ENCODE measurements at regions not wholly inside any gene's neighbourhood (a gene's known extent, or its start where the extent isn't known, plus 50 kb on each side); places are given as distances from the start of the nearest gene placed in this dataset.
"Not testable (repeated sequence)": the region's sequence is repeated elsewhere in the genome, so short reads cannot be mapped to it uniquely, and the experiment has no call there.

DNA sequence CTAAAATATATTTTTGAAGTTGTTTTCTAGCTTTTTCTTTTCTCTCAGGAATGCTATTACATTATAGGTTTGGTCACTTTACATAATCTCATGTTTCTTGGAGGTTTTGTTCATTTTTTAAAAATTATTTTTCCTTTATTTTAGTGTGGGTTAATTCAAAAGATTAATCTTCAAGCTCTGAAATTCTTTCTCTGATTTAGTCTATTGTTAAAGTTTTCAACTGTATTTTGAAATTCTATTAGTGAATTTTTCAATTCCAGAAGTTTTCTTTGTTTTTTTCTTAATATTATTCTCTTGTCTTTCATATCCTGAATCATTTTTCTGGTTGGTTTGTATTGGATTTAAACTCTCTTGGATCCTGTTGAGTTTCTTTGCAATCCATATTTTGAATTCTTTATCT, 80.4 kb downstream of the MSTN start:
- Mint-ChIP-seq H3K27ac (no peak overlapping the region), H3K9me3 (peaks cover 45 to 52% of the 10 kb centered on the region in 2 experiments), H3K4me1 (no peaks in the 10 kb centered on the region), H3K27me3 (ENCODE audit: low read depth) (no peaks in the 10 kb centered on the region), H3K36me3 (ENCODE audit: insufficient read depth in 1 of 3, low read depth in 3 of 3) (peaks cover 10 to 30% (median 16%) of the 10 kb centered on the region in 3 experiments), H3K4me3 (no peak overlapping the region)
- Histone ChIP-seq H2BK120ac (ENCODE audit: low read depth, low read length, poor library complexity, severe bottlenecking) (no peak overlapping the region), H3K79me1 (ENCODE audit: insufficient read depth, low read depth, low read length, poor library complexity, severe bottlenecking) (no peaks in the 10 kb centered on the region), H4K5ac (ENCODE audit: insufficient read length, low read depth, low read length) (no peak overlapping the region), H3K4me1 (ENCODE audit: insufficient read depth, low read length) (no peaks in the 10 kb centered on the region), H2AK5ac (ENCODE audit: insufficient read length, low read length) (no peak overlapping the region), H3K79me2 (ENCODE audit: insufficient read depth, low read length) (no peaks in the 10 kb centered on the region), H3K23me2 (ENCODE audit: insufficient read length, low read depth, low read length, poor library complexity, severe bottlenecking) (no peaks in the 10 kb centered on the region), H3T11ph (ENCODE audit: low read length) (no peak overlapping the region), H2AFZ (ENCODE audit: low read length) (no peak overlapping the region), H4K20me1 (ENCODE audit: control insufficient read depth, insufficient read depth, insufficient read length) (no peaks in the 10 kb centered on the region), H3K18ac (ENCODE audit: insufficient read length, low read depth, low read length) (no peak overlapping the region), H3K23ac (ENCODE audit: insufficient read length, low read depth, low read length) (no peak overlapping the region), H2BK15ac (ENCODE audit: low read depth, low read length) (no peak overlapping the region), H3K14ac (ENCODE audit: insufficient read depth, low read length) (no peak overlapping the region), H3K9me3 (ENCODE audit: control insufficient read depth, low read depth, low read length) (peaks cover 8% of the 10 kb centered on the region), H3K56ac (ENCODE audit: insufficient read length, low read depth, low read length) (no peak overlapping the region), H3K27me3 (ENCODE audit: insufficient read depth, low read length) (no peaks in the 10 kb centered on the region), H4K8ac (replicated peaks; ENCODE audit: insufficient read length, low read depth, low read length) (no peak overlapping the region), H2BK12ac (ENCODE audit: insufficient read length, low read depth, low read length) (no peak overlapping the region), H2BK5ac (ENCODE audit: insufficient read length, low read length) (no peak overlapping the region), H3K4me2 (ENCODE audit: insufficient read depth, insufficient read length, low read length) (no peak overlapping the region), H3K4ac (ENCODE audit: low read depth, low read length) (no peak overlapping the region), H3K9ac (ENCODE audit: extremely low read depth, insufficient read length, low read length) (no peak overlapping the region), H4K91ac (ENCODE audit: insufficient read length, low read depth, low read length) (no peak overlapping the region), H2BK20ac (ENCODE audit: low read depth, low read length, poor library complexity, severe bottlenecking) (no peak overlapping the region), H3K27ac (ENCODE audit: insufficient read length, low read depth, low read length) (no peak overlapping the region)
- no peak for DNase-seq
- no peak for TF ChIP-seq CTCF (conservative IDR thresholded peaks at IDR 0.05)

DNA sequence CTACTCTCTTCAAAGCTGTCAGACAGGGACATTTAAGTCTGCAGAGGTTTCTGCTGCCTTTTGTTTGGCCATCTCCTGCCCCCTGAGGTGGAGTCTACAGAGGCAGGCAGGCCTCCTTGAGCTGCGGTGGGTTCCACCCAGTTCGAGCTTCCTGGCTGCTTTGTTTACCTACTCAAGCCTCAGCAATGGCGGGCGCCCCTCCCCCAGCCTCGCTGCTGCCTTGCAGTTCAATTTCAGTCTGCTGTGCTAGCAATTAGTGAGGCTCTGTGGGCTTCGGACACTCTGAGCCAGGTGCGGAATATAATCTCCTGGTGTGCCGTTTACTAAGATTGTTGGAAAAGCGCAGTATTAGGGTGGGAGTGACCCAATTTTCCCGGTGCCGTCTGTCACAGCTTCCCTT, 86.0 kb downstream of the MSTN start:
- H3T11ph ChIP-seq (ENCODE audit: low read length); H2AFZ ChIP-seq (ENCODE audit: low read length); H2BK12ac ChIP-seq (ENCODE audit: insufficient read length, low read depth, low read length); H3K56ac ChIP-seq (ENCODE audit: insufficient read length, low read depth, low read length); H3K18ac ChIP-seq (ENCODE audit: insufficient read length, low read depth, low read length); H3K4me2 ChIP-seq (ENCODE audit: insufficient read depth, insufficient read length, low read length); H3K27me3 Mint-ChIP-seq (ENCODE audit: low read depth); H3K27ac Mint-ChIP-seq; H2BK120ac ChIP-seq (ENCODE audit: low read depth, low read length, poor library complexity, severe bottlenecking); H3K14ac ChIP-seq (ENCODE audit: insufficient read depth, low read length); H3K27me3 ChIP-seq (ENCODE audit: insufficient read depth, low read length); H3K9me3 ChIP-seq (ENCODE audit: control insufficient read depth, low read depth, low read length); H3K4me1 Mint-ChIP-seq; H3K9ac ChIP-seq (ENCODE audit: extremely low read depth, insufficient read length, low read length); H3K4me1 ChIP-seq (ENCODE audit: insufficient read depth, low read length); DNase-seq; H4K8ac ChIP-seq (replicated peaks; ENCODE audit: insufficient read length, low read depth, low read length); H2BK20ac ChIP-seq (ENCODE audit: low read depth, low read length, poor library complexity, severe bottlenecking); H3K79me1 ChIP-seq (ENCODE audit: insufficient read depth, low read depth, low read length, poor library complexity, severe bottlenecking); H4K91ac ChIP-seq (ENCODE audit: insufficient read length, low read depth, low read length); H3K4me3 Mint-ChIP-seq; H4K20me1 ChIP-seq (ENCODE audit: control insufficient read depth, insufficient read depth, insufficient read length); H2BK5ac ChIP-seq (ENCODE audit: insufficient read length, low read length); H2BK15ac ChIP-seq (ENCODE audit: low read depth, low read length); H3K79me2 ChIP-seq (ENCODE audit: insufficient read depth, low read length); H3K23ac ChIP-seq (ENCODE audit: insufficient read length, low read depth, low read length); H3K4ac ChIP-seq (ENCODE audit: low read depth, low read length); H3K23me2 ChIP-seq (ENCODE audit: insufficient read length, low read depth, low read length, poor library complexity, severe bottlenecking); H3K27ac ChIP-seq (ENCODE audit: insufficient read length, low read depth, low read length); H2AK5ac ChIP-seq (ENCODE audit: insufficient read length, low read length); H4K5ac ChIP-seq (ENCODE audit: insufficient read length, low read depth, low read length): not testable (repeated sequence)
- Mint-ChIP-seq H3K9me3 (peaks cover 28 to 34% of the 10 kb centered on the region in 2 experiments), H3K36me3 (ENCODE audit: insufficient read depth in 1 of 3, low read depth in 3 of 3) (peaks cover 2 to 15% (median 6%) of the 10 kb centered on the region in 3 experiments; a peak in 6 of 7 replicates)
- no CpG with 5 or more reads among the region's 11 CpGs for WGBS (ENCODE audit: extremely low coverage, insufficient read length, low lambda C conversion rate)
